ENCODE measurements at regions not wholly inside any gene's neighbourhood (a gene's known extent, or its start where the extent isn't known, plus 50 kb on each side); places are given as distances from the start of the nearest gene placed in this dataset.
"Not testable (repeated sequence)": the region's sequence is repeated elsewhere in the genome, so short reads cannot be mapped to it uniquely, and the experiment has no call there.

DNA sequence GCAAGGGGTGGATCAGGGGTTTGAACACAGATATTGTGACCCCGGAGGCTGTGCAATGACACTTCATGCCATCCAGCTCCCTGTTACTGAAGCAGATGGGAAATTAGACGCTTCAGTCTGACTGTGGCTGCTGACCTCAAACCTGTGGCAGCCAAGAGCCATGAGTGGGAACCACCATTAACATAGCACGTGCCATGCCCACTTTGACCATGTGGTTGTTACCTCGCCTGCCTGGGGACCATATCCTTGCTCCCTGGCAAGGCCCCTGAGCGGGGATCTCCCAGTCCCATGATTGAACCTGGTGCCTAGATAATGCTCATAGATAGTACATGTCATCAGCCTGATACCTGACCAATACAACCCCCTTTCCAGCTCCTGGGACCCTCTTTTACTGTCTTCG, 68.9 kb downstream of the CYP26B1 start:
- DNase-seq = no peak

DNA sequence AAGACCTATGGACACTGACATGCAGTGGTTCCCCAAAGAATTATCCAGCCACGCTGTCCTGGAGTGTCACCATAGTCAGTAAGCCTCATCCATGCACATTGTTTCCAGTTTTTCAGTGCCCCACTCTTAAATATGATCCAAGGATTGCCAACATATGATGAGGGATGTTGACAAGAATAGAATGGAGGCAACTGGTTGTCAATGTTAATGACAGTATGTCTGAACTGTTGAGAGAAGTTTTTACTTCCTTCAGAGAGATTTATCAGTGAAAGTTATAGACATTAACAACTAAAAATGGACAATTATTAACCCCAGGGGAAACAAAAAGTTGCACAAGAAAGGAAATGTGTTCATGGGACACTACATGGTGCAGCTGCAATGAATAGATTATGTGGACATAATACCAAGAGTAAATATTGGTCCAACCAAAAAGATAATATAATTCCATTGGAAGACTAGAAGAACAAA, 69.9 kb downstream of the CYP26B1 start:
- DNase-seq = no peak

DNA sequence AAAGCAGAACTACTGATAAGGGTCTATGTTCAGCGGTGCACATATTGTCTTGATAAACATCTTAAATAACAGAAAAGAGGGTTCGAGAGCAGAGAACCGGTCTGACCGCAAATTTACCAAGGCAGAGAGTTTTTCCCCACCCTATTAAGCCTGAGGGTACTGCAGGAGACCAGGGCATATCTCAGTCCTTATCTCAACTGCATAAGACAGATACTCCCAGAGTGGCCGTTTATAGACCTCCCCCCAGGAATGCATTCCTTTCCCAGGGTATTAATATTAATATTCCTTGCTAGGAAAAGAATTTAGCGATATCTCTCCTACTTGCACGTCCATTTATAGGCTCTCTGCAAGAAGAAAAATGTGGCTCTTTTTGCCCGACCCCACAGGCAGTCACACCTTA, 74.3 kb downstream of the CYP26B1 start:
- not testable (repeated sequence) for DNase-seq

DNA sequence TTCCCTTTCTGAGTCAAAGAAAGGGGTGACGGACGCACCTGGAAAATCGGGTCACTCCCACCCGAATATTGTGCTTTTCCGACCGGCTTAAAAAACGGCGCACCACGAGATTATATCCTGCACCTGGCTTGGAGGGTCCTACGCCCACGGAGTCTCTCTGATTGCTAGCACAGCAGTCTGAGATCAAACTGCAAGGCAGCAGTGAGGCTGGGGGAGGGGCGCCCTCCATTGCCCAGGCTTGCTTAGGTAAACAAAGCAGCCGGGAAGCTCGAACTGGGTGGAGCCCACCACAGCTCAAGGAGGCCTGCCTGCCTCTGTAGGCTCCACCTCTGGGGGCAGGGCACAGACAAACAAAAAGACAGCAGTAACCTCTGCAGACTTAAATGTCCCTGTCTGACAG, 83.5 kb downstream of the CYP26B1 start:
- not testable (repeated sequence) for DNase-seq

DNA sequence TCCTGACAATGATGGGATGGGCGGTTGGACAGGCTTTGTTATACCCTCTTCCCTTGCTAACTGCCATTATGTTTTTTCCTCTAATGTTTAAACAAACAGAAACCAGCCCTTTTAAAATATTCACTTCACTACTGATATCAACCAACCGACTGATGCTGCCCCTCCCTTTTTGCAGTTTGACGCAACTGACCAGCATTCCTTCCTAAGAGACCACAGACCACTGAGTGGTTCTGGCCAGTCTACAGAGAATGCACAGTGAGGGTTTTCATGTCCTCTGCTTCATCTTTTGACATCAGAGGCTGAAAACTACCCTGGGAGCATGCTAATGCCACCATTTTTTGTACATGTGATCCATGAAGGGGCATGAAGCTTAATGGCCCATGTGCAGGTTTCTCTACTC, 85.3 kb downstream of the CYP26B1 start:
- no peak for DNase-seq

DNA sequence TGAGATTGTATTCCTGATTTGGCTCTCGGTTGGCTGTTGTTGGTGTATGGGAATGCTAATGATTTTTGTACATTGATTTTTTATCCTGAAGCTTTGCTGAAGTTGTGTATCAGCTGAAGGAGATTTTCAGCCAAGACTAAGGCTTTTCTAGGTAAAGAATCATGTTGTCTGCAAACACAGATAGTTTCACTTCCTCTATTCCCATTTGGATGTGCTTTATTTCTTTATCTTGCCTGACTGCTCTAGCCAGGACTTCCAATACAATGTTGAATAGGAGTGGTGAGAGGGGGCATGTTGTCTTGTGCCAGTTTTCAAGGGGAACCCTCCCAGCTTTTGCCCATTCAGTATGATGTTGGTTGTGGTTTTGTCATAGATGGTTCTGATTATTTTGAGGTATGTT, 90.4 kb downstream of the CYP26B1 start:
- no peak for DNase-seq

DNA sequence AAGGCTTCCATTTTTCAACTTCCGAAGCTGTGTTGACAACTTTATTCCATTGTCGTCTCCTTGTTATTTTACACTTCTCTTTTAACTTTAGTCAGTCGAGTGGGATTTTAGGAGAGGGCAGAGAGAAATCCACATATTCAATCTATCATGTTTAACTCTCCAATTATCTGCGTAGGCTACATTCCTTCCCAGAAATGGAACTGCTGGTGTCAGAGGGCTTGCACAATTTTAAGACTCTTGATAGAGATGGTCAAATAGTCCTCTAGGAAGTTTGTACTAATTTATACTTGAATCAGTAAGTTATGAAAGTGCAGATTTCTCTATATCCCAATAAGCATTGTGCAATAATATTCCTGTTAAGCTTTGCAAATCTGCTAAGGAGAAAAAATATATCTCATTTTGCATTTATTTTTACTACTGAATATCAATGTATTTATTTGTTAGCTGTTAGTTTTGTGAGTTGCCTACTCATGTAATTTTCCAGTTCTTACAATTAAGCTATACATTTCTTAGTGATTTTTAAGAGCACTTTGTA, 95.6 kb downstream of the CYP26B1 start:
- no peak for DNase-seq

DNA sequence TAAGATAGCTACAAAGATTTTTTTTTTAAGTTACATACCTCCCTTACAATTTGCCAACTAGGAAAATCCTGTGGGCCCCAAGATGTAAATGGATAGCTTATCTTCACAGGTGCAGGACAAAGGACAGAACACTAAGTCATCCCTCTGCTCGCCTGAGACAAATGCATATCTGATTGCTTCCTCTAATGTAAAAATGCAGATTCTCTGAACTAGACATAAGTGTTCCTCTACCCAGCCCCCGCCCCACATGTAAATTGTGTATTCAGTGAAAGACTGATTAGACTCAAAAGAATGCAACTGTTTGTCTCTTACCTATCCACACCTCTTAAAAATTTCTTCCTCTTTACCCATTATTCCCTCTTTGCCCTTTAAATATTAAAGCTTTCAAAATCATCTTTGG, 96.5 kb downstream of the CYP26B1 start:
- DNase-seq = no peak

DNA sequence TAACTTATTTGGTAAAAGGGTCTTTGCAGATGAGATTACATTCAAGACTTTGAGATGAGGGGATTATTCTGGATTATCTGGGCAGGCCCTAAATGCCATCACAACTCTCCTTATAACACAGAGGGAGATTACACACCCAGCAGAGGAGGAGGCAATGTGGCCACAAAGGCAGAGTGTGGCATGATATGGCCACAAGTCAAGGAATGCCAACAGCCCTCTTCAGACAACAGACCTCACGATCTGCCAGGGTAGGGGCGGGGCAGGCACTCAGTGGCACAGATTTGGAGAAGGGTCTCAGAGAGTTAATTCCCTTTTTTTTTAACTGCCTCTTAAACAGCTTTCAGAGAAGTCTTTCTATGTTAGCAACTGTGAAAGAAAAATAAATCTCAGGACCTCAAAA, 96.9 kb downstream of the CYP26B1 start:
- no peak for DNase-seq

DNA sequence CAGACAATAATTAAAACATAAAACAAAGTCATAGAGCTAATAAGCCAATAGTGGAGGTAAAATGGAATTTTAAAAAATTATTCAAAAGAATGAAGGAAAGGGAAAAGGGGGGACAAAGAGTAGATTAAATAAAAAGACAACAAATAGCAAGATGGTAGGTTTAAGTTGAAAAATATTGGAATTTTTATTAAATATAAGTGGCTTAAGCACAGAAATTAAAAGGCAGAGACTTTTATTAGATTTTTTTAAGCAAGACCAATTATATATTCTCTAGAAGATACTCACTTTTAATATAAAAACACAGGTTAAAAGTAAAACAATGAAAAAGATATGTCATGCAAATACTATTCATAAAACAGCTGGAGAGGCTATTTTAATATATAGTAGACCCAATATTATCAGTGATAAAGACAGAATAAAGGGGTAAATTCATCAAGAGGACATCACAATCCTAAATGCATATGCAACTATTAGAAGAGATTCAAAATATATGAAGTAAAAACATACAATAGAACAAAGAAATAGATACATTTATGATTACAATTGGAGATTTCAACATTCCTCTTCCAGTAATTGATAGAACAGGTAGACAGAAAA, 98.7 kb downstream of the CYP26B1 start:
- DNase-seq = no peak

DNA sequence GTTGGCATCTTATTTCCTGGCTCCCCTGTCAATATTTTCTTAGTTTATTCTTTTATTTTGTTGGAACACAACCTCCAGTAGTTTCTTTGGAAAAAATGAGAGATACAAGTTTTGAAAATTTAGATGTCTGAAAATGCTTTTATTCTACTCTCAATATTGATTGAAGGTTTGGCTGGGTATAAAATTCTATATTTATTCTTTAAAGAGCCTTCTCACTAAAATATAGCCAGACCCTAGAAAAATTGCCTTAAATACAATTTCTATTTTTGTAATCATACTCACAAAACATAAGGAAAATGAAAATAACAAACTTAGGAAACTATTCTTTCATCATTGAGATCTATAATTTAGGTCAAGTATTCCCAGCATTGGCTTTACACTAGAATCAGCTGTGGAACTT, 103.7 kb downstream of the CYP26B1 start:
- no peak for DNase-seq

DNA sequence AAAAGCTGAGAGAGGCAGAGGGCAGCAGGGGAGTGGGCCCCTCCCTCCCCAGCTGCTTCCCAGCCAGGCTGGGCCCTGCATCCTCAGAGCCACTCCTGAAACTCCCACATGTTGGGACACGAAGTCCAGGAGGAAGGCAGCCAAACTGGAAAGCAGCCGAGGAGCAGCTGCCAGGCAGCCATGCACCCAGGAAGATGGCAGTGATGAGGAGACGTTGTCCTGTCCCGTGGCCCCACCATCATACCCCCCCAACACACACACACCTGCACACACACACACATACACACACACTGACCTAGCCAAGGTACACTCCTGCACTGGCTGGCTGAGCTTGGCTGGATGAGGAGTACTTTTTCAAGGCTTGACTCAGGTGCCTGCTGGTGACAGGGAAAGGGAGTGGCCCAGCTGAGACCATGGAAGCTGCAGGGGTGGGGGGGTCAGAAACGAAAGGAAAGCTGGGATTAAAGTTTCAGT, 106.0 kb downstream of the CYP26B1 start:
- DNase-seq = no peak

DNA sequence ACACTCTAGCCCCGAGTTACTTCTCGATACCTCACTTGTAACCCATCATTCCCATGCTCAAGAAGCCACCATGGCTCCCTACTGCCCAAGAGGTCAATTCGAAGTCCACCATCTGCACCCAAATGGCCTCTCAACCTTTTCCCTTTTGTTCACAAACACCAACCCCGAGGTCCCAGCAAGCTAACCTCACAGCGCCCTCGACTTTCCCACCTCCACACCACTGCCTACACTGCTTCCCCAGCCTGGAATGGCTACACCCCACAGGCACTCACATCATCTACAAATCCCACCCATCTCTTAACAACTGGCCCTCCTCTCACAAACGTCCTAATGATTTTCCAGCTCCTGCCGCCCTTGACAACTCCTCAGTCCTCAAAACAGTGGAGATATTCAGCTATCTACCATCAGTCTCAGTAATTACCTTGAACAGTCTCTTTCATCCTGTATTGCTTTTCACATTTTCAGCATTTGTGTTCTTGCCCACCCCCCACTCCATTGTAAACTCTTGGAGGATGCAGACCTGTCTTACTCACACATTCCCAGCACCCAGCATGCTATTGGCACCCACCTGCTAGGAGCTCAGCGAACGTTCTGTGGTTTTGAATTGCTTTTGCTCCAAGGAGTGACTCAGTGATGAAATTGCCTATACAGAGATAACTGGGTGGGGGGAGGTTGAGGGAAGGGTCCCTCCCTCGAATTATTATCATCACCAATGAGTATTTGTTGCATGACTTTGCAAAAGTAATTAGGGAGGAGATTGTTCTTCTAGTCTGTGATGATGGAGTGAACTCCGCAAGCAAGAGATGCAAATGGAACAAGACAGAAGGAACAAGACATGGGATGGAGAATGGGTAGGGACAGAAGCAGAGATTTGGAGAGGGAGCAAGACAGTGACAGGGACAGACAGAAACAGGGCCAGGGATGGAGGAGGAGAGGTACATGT, 106.8 kb downstream of the CYP26B1 start:
- peak; percentile 7 for DNase-seq

DNA sequence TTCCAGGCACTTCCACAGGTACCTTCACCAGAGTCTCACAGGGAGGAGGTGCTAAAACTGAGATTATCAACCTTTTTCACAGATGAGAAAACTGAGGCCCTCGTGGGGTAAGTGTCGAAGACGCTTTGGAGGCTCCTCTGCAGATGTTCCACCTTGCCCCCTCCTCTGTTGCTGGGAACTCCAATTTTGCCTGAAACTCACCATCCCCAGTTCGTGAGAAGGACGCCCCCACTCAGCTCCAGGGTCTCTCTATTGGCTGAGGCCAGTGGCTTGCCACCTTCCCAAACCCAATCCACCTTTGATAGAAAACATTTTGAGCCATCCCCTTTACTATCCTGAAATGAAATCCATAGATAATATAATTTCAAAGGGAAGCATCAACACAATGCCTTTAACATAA, 109.1 kb downstream of the CYP26B1 start:
- no peak for DNase-seq

DNA sequence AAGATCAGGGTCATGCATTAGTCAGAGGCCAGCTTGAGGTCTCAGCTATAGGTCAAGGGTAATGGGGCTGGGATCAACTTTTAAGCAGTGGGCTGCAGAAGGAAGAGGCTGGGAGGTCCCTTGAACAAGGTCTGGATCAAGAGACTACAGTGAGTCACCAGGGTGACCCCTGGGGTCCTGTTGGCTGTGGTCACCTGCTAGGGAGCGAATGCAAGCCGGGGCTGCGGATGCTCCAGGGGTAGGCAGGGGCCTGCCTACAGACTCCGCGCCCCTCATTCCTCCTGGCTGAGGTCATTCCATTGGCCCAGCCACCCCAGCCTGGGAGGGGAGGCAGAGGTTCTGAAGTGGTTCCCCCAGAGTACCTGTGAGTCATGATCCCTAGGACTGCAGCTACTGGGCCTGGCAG, 110.4 kb downstream of the CYP26B1 start:
- no peak for DNase-seq

DNA sequence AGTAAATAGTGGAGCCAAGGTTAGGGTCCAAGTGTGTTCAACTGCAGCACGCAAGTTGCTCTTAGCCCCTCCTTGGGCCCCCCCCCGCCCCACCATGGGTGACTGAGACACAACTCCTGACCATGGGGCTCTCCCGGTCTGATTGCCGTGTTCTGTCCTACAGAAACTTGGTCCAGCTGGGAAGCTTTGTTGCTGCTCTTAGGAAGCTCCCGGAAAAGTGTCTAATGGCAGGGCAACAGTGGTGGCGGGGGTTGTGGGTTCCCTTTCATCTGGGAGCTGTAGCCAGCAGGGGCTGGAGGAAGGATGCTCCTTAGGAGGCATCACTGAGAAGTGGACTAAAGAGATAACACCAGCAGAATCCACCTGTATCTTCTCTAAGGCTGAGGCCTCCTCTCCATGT, 111.1 kb downstream of the CYP26B1 start:
- no peak for DNase-seq

DNA sequence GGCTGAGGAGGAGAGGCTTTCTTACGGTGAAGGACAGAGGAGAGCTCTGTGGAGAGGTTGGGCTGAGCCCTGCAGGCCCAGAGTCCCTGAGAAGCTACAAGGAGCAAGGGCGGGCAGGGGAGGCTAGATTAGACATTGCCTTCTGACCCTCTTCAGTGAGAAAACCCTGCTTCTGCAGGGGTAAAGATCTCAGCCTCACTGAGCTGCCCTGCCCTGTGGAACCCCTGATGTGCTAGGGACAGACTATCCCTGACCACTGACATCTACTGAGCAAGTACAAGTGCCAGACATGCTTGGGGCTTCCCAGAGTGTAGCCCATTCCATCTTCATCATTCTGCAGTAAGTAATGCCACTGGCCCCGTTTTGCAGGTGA, 111.5 kb downstream of the CYP26B1 start:
- no peak for DNase-seq

DNA sequence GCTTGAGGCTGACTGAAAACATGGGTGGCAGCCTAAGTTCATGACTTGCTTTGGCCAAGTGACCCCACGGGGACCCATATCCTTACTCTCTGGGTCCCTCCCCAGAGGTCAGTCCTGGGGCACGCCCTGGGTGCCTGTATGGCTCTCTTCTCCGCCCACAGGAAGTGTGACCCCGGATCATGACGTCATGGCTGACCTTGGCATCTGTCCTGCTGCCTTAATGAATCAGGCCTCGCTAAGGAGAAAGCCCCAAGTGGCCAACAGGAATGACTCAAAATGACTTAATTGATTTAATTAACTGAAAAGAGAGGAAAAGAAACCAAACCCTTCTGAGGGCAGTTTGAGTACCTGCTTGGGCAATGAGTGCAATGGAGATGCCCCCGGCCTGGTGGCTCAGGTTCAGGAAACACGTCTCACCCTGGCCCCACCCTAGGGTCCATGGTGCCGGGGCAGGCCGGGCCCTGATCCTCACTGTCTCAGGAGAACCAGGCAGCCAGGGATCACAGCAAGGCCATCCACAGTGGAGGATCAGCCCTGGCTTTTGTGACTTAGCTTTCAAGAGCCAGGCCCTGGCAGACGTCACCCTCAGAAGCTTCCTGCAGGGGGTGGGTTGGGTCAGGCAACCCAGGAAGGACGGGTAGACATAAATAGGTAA, 112.0 kb downstream of the CYP26B1 start:
- DNase-seq = no peak

DNA sequence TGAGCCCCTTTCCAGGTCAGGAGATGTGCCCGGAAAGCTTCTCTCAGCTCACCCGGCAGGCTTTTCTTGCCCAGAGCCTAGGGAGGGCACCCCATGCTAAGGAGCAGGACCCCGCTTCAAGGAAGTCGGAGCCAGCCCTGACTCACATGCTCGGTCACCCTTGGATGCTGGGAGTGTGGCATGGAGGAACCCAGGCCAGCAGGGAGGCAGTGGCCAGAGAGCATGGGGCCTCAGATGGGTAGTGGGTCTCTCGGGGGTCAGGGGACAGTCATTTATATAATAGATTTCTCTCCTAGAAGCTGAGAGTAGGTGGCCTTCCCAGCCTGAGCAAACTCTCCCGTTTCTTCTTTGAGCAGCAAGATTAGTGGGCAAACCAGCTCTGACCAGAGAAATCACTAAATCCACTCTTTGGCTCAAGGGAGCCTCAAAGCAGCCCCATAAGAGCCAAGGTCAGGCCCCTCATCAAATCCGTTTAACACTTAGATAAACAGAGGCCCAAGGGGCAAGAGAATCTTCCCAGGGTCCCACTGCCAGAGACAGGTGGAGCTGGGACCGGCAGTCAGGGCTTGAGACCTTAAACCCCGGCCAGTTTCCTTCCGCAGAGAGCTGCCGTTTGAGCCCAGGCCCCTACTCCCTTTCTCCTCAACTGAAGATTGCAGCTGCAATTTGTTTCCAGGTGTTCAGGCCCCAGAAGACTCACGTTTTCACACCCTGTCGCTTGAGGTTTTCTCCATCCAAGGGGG, 113.1 kb downstream of the CYP26B1 start:
- DNase-seq = no peak

DNA sequence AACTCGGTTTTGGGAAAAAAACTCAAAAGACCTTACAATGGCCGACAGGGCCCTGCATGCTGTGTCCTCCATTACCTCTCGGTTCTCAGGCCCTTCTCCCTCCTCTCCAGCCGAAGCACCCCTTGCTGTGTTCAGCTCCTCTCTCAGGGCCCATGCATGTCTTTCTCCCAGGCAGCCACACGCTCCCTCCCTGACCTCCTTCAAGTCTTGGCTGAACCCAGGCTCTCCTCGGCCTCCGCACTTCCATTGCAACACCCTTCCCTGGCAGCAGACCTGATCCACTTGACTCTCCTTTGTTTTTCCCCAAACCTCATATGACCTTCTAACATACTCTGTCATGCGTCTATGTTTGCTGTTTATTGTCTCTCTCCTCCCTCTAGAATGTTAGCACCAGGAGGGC, 114.0 kb downstream of the CYP26B1 start:
- no peak for DNase-seq

DNA sequence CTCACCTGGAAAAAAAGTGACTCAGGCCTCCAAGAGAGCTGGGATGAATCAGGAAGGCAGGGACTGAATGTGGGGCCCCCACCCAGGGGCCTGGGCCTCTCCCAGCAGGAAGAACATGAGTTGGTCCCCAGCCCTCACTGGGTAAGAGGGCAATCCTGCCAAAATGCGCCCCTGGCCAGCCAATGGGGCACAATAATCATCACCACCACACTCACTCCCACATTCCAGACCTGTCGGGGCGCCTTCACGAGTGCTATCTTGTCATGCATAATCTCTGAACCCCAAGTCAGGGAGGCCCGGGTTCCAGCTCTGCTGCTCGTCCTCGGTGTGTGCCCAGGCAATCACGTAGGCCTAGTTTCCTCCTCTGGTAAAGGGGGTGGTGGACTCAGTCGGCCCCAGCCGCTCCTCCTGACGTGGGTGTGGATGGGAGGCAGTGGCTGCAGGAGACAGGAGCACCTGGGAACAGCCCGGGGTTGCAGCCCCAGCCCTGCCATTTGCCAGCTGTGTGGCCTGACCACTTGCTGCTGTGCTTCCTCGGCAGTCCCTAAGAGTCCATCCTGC, 115.1 kb downstream of the CYP26B1 start:
- DNase-seq = no peak

All from fibroblast of skin of scalp (primary cell).